ENCODE measurements at regions not wholly inside any gene's neighbourhood (a gene's known extent, or its start where the extent isn't known, plus 50 kb on each side); places are given as distances from the start of the nearest gene placed in this dataset.

DNA sequence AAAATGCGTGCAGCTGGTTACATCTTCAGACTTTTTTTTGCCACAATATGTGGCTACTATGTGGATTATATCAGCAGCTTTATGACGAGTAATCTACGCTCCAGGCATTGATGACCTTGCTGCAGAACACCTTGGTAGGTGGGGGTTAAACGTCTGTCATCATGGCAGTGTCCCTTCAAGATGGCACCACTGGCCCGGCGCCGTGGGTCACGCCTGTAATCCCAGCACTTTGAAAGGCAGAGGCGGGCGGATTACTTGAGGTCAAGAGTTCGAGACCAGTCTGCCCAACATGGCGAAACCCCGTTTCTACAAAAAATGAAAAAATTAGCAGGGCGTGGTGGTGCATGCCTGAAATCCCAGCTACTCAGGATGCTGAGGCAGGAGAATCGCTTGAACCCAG, 177.5 kb downstream of the AEBP2 start:
- no peak for TF ChIP-seq GLIS3 (CRISPR knock-in tag; IDR thresholded peaks at IDR 0.05)
- TF ChIP-seq RARB (CRISPR knock-in tag; IDR thresholded peaks at IDR 0.05), result no peak
- TF ChIP-seq TOX (CRISPR knock-in tag; IDR thresholded peaks at IDR 0.05; ENCODE audit: borderline replicate concordance), result no peak
- TF ChIP-seq ZNF8 (CRISPR knock-in tag; IDR thresholded peaks at IDR 0.05), result no peak
- TF ChIP-seq, protein P1, sequence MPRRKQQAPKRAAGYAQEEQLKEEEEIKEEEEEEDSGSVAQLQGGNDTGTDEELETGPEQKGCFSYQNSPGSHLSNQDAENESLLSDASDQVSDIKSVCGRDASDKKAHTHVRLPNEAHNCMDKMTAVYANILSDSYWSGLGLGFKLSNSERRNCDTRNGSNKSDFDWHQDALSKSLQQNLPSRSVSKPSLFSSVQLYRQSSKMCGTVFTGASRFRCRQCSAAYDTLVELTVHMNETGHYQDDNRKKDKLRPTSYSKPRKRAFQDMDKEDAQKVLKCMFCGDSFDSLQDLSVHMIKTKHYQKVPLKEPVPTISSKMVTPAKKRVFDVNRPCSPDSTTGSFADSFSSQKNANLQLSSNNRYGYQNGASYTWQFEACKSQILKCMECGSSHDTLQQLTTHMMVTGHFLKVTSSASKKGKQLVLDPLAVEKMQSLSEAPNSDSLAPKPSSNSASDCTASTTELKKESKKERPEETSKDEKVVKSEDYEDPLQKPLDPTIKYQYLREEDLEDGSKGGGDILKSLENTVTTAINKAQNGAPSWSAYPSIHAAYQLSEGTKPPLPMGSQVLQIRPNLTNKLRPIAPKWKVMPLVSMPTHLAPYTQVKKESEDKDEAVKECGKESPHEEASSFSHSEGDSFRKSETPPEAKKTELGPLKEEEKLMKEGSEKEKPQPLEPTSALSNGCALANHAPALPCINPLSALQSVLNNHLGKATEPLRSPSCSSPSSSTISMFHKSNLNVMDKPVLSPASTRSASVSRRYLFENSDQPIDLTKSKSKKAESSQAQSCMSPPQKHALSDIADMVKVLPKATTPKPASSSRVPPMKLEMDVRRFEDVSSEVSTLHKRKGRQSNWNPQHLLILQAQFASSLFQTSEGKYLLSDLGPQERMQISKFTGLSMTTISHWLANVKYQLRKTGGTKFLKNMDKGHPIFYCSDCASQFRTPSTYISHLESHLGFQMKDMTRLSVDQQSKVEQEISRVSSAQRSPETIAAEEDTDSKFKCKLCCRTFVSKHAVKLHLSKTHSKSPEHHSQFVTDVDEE (CRISPR knock-in tag; IDR thresholded peaks at IDR 0.05), result no peak
- no peak for TF ChIP-seq TCF4 (CRISPR knock-in tag; IDR thresholded peaks at IDR 0.05; ENCODE audit: borderline replicate concordance)
- TF ChIP-seq ZFP30 (CRISPR knock-in tag; IDR thresholded peaks at IDR 0.05), result no peak
- TF ChIP-seq SNAI2 (CRISPR knock-in tag; IDR thresholded peaks at IDR 0.05), result no peak
- no peak for TF ChIP-seq BACH2 (CRISPR knock-in tag; IDR thresholded peaks at IDR 0.05; ENCODE audit: borderline replicate concordance)
- no peak for TF ChIP-seq ZNF565 (CRISPR knock-in tag; conservative IDR thresholded peaks at IDR 0.05; ENCODE audit: low read depth)
- no peak for TF ChIP-seq ARNTL (CRISPR knock-in tag; IDR thresholded peaks at IDR 0.05; ENCODE audit: borderline replicate concordance, low read depth)
- TF ChIP-seq, protein P2, sequence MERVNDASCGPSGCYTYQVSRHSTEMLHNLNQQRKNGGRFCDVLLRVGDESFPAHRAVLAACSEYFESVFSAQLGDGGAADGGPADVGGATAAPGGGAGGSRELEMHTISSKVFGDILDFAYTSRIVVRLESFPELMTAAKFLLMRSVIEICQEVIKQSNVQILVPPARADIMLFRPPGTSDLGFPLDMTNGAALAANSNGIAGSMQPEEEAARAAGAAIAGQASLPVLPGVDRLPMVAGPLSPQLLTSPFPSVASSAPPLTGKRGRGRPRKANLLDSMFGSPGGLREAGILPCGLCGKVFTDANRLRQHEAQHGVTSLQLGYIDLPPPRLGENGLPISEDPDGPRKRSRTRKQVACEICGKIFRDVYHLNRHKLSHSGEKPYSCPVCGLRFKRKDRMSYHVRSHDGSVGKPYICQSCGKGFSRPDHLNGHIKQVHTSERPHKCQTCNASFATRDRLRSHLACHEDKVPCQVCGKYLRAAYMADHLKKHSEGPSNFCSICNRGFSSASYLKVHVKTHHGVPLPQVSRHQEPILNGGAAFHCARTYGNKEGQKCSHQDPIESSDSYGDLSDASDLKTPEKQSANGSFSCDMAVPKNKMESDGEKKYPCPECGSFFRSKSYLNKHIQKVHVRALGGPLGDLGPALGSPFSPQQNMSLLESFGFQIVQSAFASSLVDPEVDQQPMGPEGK (CRISPR knock-in tag; IDR thresholded peaks at IDR 0.05; ENCODE audit: borderline replicate concordance), result no peak
- TF ChIP-seq, protein P3, sequence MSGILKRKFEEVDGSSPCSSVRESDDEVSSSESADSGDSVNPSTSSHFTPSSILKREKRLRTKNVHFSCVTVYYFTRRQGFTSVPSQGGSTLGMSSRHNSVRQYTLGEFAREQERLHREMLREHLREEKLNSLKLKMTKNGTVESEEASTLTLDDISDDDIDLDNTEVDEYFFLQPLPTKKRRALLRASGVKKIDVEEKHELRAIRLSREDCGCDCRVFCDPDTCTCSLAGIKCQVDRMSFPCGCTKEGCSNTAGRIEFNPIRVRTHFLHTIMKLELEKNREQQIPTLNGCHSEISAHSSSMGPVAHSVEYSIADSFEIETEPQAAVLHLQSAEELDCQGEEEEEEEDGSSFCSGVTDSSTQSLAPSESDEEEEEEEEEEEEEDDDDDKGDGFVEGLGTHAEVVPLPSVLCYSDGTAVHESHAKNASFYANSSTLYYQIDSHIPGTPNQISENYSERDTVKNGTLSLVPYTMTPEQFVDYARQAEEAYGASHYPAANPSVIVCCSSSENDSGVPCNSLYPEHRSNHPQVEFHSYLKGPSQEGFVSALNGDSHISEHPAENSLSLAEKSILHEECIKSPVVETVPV (CRISPR knock-in tag; IDR thresholded peaks at IDR 0.05), result no peak
- no peak for TF ChIP-seq ESRRG (CRISPR knock-in tag; IDR thresholded peaks at IDR 0.05)
- TF ChIP-seq ZFP3 (CRISPR knock-in tag; IDR thresholded peaks at IDR 0.05), result no peak
- TF ChIP-seq ZC3H10 (CRISPR knock-in tag; IDR thresholded peaks at IDR 0.05), result no peak
- no peak for ATAC-seq

DNA sequence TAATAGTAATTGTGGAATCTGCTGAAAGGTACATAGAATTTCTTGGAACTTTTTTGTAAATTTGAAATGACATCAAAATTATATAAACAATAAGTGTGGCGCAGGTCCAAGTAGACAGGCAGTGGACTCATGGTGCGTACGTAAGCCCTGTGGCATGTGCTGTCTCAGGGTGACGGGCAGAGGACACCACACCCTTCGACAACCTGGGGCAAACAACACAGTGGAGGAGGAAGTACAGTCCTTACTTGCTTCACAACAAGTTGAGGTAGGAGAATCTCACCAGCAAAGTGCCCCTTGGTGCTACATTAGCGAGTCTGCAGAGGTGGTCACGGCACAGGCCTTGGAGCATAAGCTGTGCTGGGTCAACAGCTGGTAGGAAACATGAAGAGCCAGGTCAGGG, 180.9 kb downstream of the AEBP2 start:
- TF ChIP-seq, protein P1 (CRISPR knock-in tag; IDR thresholded peaks at IDR 0.05), result no peak
- no peak for TF ChIP-seq ISL1 (CRISPR knock-in tag; IDR thresholded peaks at IDR 0.05)
- no peak for TF ChIP-seq ZNF8 (CRISPR knock-in tag; IDR thresholded peaks at IDR 0.05)
- TF ChIP-seq OSR1 (CRISPR knock-in tag; IDR thresholded peaks at IDR 0.05), result no peak
- TF ChIP-seq ARNTL (CRISPR knock-in tag; IDR thresholded peaks at IDR 0.05; ENCODE audit: borderline replicate concordance, low read depth), result no peak
- no peak for TF ChIP-seq GLIS3 (CRISPR knock-in tag; IDR thresholded peaks at IDR 0.05)
- TF ChIP-seq PPARA (CRISPR knock-in tag; IDR thresholded peaks at IDR 0.05; ENCODE audit: borderline replicate concordance), result no peak
- no peak for TF ChIP-seq ZNF70 (CRISPR knock-in tag; IDR thresholded peaks at IDR 0.05)
- TF ChIP-seq TOX (CRISPR knock-in tag; IDR thresholded peaks at IDR 0.05; ENCODE audit: borderline replicate concordance), result no peak
- TF ChIP-seq ESRRG (CRISPR knock-in tag; IDR thresholded peaks at IDR 0.05), result no peak
- TF ChIP-seq TCF4 (CRISPR knock-in tag; IDR thresholded peaks at IDR 0.05; ENCODE audit: borderline replicate concordance), result no peak
- TF ChIP-seq, protein P2 (CRISPR knock-in tag; IDR thresholded peaks at IDR 0.05; ENCODE audit: borderline replicate concordance), result no peak
- TF ChIP-seq, protein P3 (CRISPR knock-in tag; IDR thresholded peaks at IDR 0.05), result no peak
- no peak for TF ChIP-seq RARB (CRISPR knock-in tag; IDR thresholded peaks at IDR 0.05)
- no peak for TF ChIP-seq ZFP30 (CRISPR knock-in tag; IDR thresholded peaks at IDR 0.05)
- TF ChIP-seq CSDC2 (CRISPR knock-in tag; IDR thresholded peaks at IDR 0.05), result no peak
- TF ChIP-seq, protein P4, sequence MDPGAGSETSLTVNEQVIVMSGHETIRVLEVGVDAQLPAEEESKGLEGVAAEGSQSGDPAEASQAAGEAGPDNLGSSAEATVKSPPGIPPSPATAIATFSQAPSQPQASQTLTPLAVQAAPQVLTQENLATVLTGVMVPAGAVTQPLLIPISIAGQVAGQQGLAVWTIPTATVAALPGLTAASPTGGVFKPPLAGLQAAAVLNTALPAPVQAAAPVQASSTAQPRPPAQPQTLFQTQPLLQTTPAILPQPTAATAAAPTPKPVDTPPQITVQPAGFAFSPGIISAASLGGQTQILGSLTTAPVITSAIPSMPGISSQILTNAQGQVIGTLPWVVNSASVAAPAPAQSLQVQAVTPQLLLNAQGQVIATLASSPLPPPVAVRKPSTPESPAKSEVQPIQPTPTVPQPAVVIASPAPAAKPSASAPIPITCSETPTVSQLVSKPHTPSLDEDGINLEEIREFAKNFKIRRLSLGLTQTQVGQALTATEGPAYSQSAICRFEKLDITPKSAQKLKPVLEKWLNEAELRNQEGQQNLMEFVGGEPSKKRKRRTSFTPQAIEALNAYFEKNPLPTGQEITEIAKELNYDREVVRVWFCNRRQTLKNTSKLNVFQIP (CRISPR knock-in tag; IDR thresholded peaks at IDR 0.05; ENCODE audit: borderline replicate concordance, low read depth), result no peak
- no peak for TF ChIP-seq SNAI2 (CRISPR knock-in tag; IDR thresholded peaks at IDR 0.05)
- TF ChIP-seq ZNF565 (CRISPR knock-in tag; conservative IDR thresholded peaks at IDR 0.05; ENCODE audit: low read depth), result no peak
- TF ChIP-seq ZFP3 (CRISPR knock-in tag; IDR thresholded peaks at IDR 0.05), result no peak
- ATAC-seq, result no peak

Measured in SK-N-SH treated with all-trans-retinoic acid at 6 μM for 48 hours (cell line).